ENCODE measurements at regions not wholly inside any gene's neighbourhood (a gene's known extent, or its start where the extent isn't known, plus 50 kb on each side); places are given as distances from the start of the nearest gene placed in this dataset.

- H3K9ac ChIP-seq (replicated peaks; ENCODE audit: extremely low read depth, insufficient read depth, low read length): no peak overlapping the region
- FAIRE-seq: no peak
- H3K27me3 ChIP-seq (ENCODE audit: control insufficient read depth in 2 of 2, insufficient read depth in 2 of 2, low read length in 2 of 2): peaks cover 0 to 2% of the 10 kb centered on the region in 2 experiments
- H3K4me3 ChIP-seq (replicated peaks in 1 of 3; ENCODE audit: insufficient read depth in 1 of 3, low read depth in 1 of 3, low read length in 3 of 3): no peak overlapping the region
- no TSS peak for BruUV-seq (replicated peaks)
- DNase-seq (ENCODE audit: low read depth, low spot score): peak; percentile 9
- no peaks in the 10 kb centered on the region for H3K9me3 ChIP-seq (replicated peaks; ENCODE audit: control insufficient read depth, insufficient read depth, low read length)
- H3K4me1 ChIP-seq (ENCODE audit: control insufficient read depth, extremely low read depth, insufficient read depth, low read length): peaks cover 3% of the 10 kb centered on the region
- no peaks in the 10 kb centered on the region for H4K20me1 ChIP-seq (replicated peaks; ENCODE audit: control insufficient read depth, extremely low read depth, insufficient read depth, low read length)
- ChIA-PET POLR2A (no interaction called here), CTCF (interaction anchor here (1.0 kb wide), 1 partner anchor 14 kb away, joined by 4 read pairs; no protein-coding TSS in a partner anchor)
- no peak for TF ChIP-seq MYC (IDR thresholded peaks at IDR 0.05; ENCODE audit: low read depth, low read length)
- no peak for TF ChIP-seq EZH2 (IDR thresholded peaks at IDR 0.05; ENCODE audit: borderline replicate concordance, low read depth, low read length, severe bottlenecking)
- TF ChIP-seq GATA2 (IDR thresholded peaks at IDR 0.05; ENCODE audit: insufficient read depth, insufficient read length, low read depth, low read length): no peak
- no peak for TF ChIP-seq FOS (IDR thresholded peaks at IDR 0.05; ENCODE audit: borderline replicate concordance, insufficient read depth, low read length)
- TF ChIP-seq POLR2A (IDR thresholded peaks at IDR 0.05; ENCODE audit: low read depth, low read length): no peak
- no peak for TF ChIP-seq JUN (IDR thresholded peaks at IDR 0.05; ENCODE audit: borderline replicate concordance, insufficient read depth, insufficient read length, low read depth)
- TF ChIP-seq POLR2AphosphoS5 (IDR thresholded peaks at IDR 0.05; ENCODE audit: insufficient read depth, low read depth, low read length): no peak
- TF ChIP-seq MAX (IDR thresholded peaks at IDR 0.05; ENCODE audit: insufficient read depth, insufficient read length): no peak
- no peak overlapping the region for H3K4me2 ChIP-seq (ENCODE audit: insufficient read depth, low read length)
- H3K27ac ChIP-seq (ENCODE audit: insufficient read depth, low read depth, low read length): no peak overlapping the region
- dilution Hi-C loops (cut with MboI; ENCODE audit: extremely low pct_ligation_motif_present, low sequenced_read_pairs): no loop called here
- no peaks in the 10 kb centered on the region for H3K79me2 ChIP-seq (ENCODE audit: control insufficient read depth, insufficient read depth, low read length)
- no peak overlapping the region for H2AFZ ChIP-seq (ENCODE audit: low read depth, low read length)
- intact Hi-C loops (cut with micrococcal nuclease): no loop called here
- H3K9me1 ChIP-seq (replicated peaks; ENCODE audit: control insufficient read depth, extremely low read depth, insufficient read depth, low read length): no peaks in the 10 kb centered on the region
- no peaks in the 10 kb centered on the region for H3K36me3 ChIP-seq (ENCODE audit: control insufficient read depth in 2 of 2, extremely low read depth in 1 of 2, insufficient read depth in 2 of 2, low read length in 2 of 2)
Observed at GRCh38 chr15:29612096-29612495, 210.2 kb downstream of the TJP1 start.

GRCh38 chr15:29611057-29611456 lies 211.2 kb downstream of the TJP1 start:
- no peak overlapping the region for H3K27ac ChIP-seq (ENCODE audit: insufficient read depth, low read depth, low read length)
- peaks cover 3% of the 10 kb centered on the region for H3K4me1 ChIP-seq (ENCODE audit: control insufficient read depth, extremely low read depth, insufficient read depth, low read length)
- TF ChIP-seq POLR2AphosphoS5 (IDR thresholded peaks at IDR 0.05; ENCODE audit: insufficient read depth, low read depth, low read length): no peak
- no peak for TF ChIP-seq MAX (IDR thresholded peaks at IDR 0.05; ENCODE audit: insufficient read depth, insufficient read length)
- TF ChIP-seq POLR2A (IDR thresholded peaks at IDR 0.05; ENCODE audit: low read depth, low read length): no peak
- TF ChIP-seq EZH2 (IDR thresholded peaks at IDR 0.05; ENCODE audit: borderline replicate concordance, low read depth, low read length, severe bottlenecking): no peak
- TF ChIP-seq GATA2 (IDR thresholded peaks at IDR 0.05; ENCODE audit: insufficient read depth, insufficient read length, low read depth, low read length): no peak
- TF ChIP-seq JUN (IDR thresholded peaks at IDR 0.05; ENCODE audit: borderline replicate concordance, insufficient read depth, insufficient read length, low read depth): no peak
- no peak for TF ChIP-seq CTCF (IDR thresholded peaks at IDR 0.05; ENCODE audit: extremely low read depth in 1 of 2, insufficient read depth in 1 of 2, low read depth in 1 of 2, low read length in 2 of 2)
- no peak for TF ChIP-seq MYC (IDR thresholded peaks at IDR 0.05; ENCODE audit: low read depth, low read length)
- H3K36me3 ChIP-seq (ENCODE audit: control insufficient read depth in 2 of 2, extremely low read depth in 1 of 2, insufficient read depth in 2 of 2, low read length in 2 of 2): no peaks in the 10 kb centered on the region
- peaks cover 0 to 2% of the 10 kb centered on the region in 2 experiments for H3K27me3 ChIP-seq (ENCODE audit: control insufficient read depth in 2 of 2, insufficient read depth in 2 of 2, low read length in 2 of 2)
- dilution Hi-C loops (cut with MboI; ENCODE audit: extremely low pct_ligation_motif_present, low sequenced_read_pairs): no loop called here
- H2AFZ ChIP-seq (ENCODE audit: low read depth, low read length): no peak overlapping the region
- no TSS peak for BruUV-seq (replicated peaks)
- FAIRE-seq (no peak), DNase-seq (ENCODE audit: low read depth, low spot score) (no peak)
- no peak overlapping the region for H3K4me3 ChIP-seq (replicated peaks in 1 of 3; ENCODE audit: insufficient read depth in 1 of 3, low read depth in 1 of 3, low read length in 3 of 3)
- no peaks in the 10 kb centered on the region for H3K9me1 ChIP-seq (replicated peaks; ENCODE audit: control insufficient read depth, extremely low read depth, insufficient read depth, low read length)
- H3K9ac ChIP-seq (replicated peaks; ENCODE audit: extremely low read depth, insufficient read depth, low read length): no peak overlapping the region
- CTCF ChIA-PET: no interaction called here
- H3K79me2 ChIP-seq (ENCODE audit: control insufficient read depth, insufficient read depth, low read length): no peaks in the 10 kb centered on the region
- no peaks in the 10 kb centered on the region for H3K9me3 ChIP-seq (replicated peaks; ENCODE audit: control insufficient read depth, insufficient read depth, low read length)
- POLR2A ChIA-PET: no interaction called here
- H3K4me2 ChIP-seq (ENCODE audit: insufficient read depth, low read length): no peak overlapping the region
- intact Hi-C loops (cut with micrococcal nuclease): no loop called here
- H4K20me1 ChIP-seq (replicated peaks; ENCODE audit: control insufficient read depth, extremely low read depth, insufficient read depth, low read length): no peaks in the 10 kb centered on the region
